ENCODE measurements at regions not wholly inside any gene's neighbourhood (a gene's known extent, or its start where the extent isn't known, plus 50 kb on each side); places are given as distances from the start of the nearest gene placed in this dataset.

DNA sequence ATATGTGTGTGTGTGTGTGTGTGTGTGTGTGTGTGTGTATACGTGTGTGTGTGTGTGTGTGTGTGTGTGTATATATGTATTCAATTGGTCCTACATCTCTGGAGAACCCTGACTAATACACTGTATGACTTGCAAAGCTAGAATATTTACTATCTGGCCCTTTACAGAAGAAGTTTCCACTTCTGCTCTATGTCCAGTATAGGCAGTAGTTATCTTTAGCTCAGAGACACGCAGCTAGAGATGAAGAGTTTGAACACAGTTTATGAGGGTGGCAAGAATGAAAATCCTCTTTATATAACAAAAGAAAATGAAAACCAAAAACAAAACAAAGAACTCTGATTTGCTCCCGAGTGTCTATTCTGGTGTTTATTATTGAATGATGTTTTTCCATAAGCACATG lies 201.2 kb downstream of the ASB1 start:
- TF ChIP-seq POLR2A (IDR thresholded peaks at IDR 0.05) (no peak), EP300 (IDR thresholded peaks at IDR 0.05) (no peak)

Measured in tibial nerve (tissue), 3 donors.